ENCODE measurements at regions not wholly inside any gene's neighbourhood (a gene's known extent, or its start where the extent isn't known, plus 50 kb on each side); places are given as distances from the start of the nearest gene placed in this dataset.

DNA sequence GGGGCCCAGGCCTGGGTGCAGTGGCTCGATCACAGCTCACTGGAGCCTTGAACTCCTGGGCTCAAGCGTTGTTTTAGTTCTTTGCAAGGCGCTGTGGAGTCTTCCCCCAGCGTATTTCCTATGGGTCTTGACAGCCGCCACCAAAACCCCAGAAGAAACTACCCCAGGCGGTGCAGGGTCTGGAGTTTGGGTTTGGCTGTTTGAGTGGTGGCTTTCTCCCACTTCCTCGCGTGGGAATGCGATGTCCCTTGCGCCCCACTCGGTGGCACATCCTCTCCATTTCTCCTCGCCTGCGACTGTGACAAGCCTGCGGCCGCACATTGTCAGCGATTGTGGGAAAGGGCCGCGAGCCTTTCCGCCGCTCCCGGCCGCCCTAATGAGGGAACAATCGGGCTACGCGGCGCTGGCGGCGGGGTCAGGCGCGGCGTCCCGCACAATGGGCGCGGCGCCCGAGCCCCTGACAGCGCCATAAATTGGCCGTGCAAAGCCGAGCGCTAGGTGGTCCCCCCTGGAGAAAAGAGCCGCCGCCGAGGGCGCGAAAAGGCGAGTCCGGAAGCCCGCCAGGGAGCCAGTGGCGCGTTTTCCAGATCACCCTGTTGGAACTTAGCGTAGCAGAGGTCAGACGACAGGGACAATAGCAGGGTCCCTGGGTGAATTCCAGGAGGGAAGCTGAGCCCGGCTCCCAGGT, 194.9 kb upstream of the POU3F3 start (continued):
- no peak for TF ChIP-seq NRF1 (IDR thresholded peaks at IDR 0.05; ENCODE audit: low read depth, low read length)

DNA sequence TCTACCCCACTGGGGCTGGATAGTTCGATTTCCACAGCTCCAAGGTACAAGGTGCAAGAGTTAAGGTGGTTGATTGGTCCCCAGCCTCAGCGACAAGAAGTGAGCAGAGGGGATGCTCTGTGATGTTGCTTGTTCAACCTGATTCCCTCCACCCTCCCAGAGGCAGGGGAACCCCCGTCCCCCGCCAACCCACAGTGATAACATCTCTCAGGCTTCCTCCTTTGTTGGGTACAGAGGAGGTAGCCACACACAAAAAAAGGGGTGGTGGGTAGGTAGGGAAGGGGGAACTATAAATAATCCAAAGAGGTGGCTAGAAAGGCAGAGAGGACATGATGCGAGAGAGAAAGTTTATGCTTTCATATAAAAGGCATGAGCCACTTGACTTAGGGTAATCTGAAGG, 192.9 kb upstream of the POU3F3 start:
- H3K9me2 ChIP-seq, result no peaks in the 10 kb centered on the region
- H3F3A ChIP-seq (replicated peaks; ENCODE audit: insufficient read depth), result no peaks in the 10 kb centered on the region
- H3K9me3 ChIP-seq, result peaks cover 7% of the 10 kb centered on the region; the same call in 1 of the 2 replicates
- TF ChIP-seq YY1 (IDR thresholded peaks at IDR 0.05; ENCODE audit: low read depth), result no peak
- TF ChIP-seq NFIC (IDR thresholded peaks at IDR 0.05; ENCODE audit: borderline replicate concordance), result no peak
- TF ChIP-seq GABPA (IDR thresholded peaks at IDR 0.05; ENCODE audit: low read depth), result no peak
- no peak for TF ChIP-seq USF1 (IDR thresholded peaks at IDR 0.05; ENCODE audit: borderline replicate concordance, low read depth)
- TF ChIP-seq RAD21 (IDR thresholded peaks at IDR 0.05; ENCODE audit: low read length), result no peak
- TF ChIP-seq PBX3 (IDR thresholded peaks at IDR 0.05), result no peak
- TF ChIP-seq TAF1 (IDR thresholded peaks at IDR 0.05; ENCODE audit: borderline replicate concordance, low read depth, low read length), result no peak
- no peak for TF ChIP-seq POLR2AphosphoS5 (IDR thresholded peaks at IDR 0.05; ENCODE audit: low read depth, low read length)
- no peak for TF ChIP-seq FOXM1 (IDR thresholded peaks at IDR 0.05; ENCODE audit: low read depth)
- no peak for TF ChIP-seq NRF1 (IDR thresholded peaks at IDR 0.05; ENCODE audit: low read depth, low read length)
- no peak for TF ChIP-seq RCOR1 (IDR thresholded peaks at IDR 0.05; ENCODE audit: low read length)
- peaks cover 0 to 4% of the 10 kb centered on the region in 2 experiments; a peak in 2 of 4 replicates for H3K4me1 ChIP-seq (ENCODE audit: control insufficient read depth in 1 of 2, insufficient read depth in 2 of 2, low read depth in 1 of 2, low read length in 1 of 2)
- H3K27me3 ChIP-seq (ENCODE audit: insufficient read depth), result no peaks in the 10 kb centered on the region
- no peak overlapping the region for H3K4me2 ChIP-seq
- no peak overlapping the region for H3K9ac ChIP-seq
- ChIA-PET CTCF (interaction anchor here (1.3 kb wide), 1 partner anchor 189 kb away, joined by 4 read pairs; no protein-coding TSS in a partner anchor), POLR2A (no interaction called here)
- H4K20me1 ChIP-seq (ENCODE audit: insufficient read depth), result no peaks in the 10 kb centered on the region
- H3K36me3 ChIP-seq (replicated peaks in 1 of 2; ENCODE audit: control insufficient read depth in 1 of 2, insufficient read depth in 2 of 2, low read length in 1 of 2), result no peaks in the 10 kb centered on the region
- H3K4me3 ChIP-seq (ENCODE audit: low read depth in 2 of 2, low read length in 1 of 2), result no peak overlapping the region
- H3K27ac ChIP-seq (ENCODE audit: low read depth in 2 of 2, low read length in 1 of 2), result no peak overlapping the region
- DNase-seq, result no peak
- no peaks in the 10 kb centered on the region for H3K79me2 ChIP-seq (ENCODE audit: insufficient read depth)
- WGBS (ENCODE audit: low lambda C conversion rate), result 18% methylated on average over 5 of the region's 5 CpGs
- H2AFZ ChIP-seq (ENCODE audit: low read depth), result no peak overlapping the region

- WGBS (ENCODE audit: low lambda C conversion rate), result 65% methylated on average over 3 of the region's 3 CpGs
Observed at GRCh38 chr2:104664672-104665071, 189.2 kb upstream of the POU3F3 start.

More at GRCh38 chr2:104664672-104665071, 189.2 kb upstream of the POU3F3 start:
- H3K27ac ChIP-seq (ENCODE audit: low read depth in 2 of 2, low read length in 1 of 2), result no peak overlapping the region
- POLR2A ChIA-PET, result no interaction called here
- H4K20me1 ChIP-seq (ENCODE audit: insufficient read depth), result no peaks in the 10 kb centered on the region
- H3K4me2 ChIP-seq, result no peak overlapping the region
- H3K27me3 ChIP-seq (ENCODE audit: insufficient read depth), result no peaks in the 10 kb centered on the region
- peaks cover 7% of the 10 kb centered on the region; the same call in 1 of the 2 replicates for H3K9me3 ChIP-seq
- no peak for DNase-seq
- no peaks in the 10 kb centered on the region; the same call in 1 of the 2 replicates for H3K9me2 ChIP-seq
- H3F3A ChIP-seq (replicated peaks; ENCODE audit: insufficient read depth), result no peaks in the 10 kb centered on the region
- TF ChIP-seq GATA2 (CRISPR knock-in tag; IDR thresholded peaks at IDR 0.05), result no peak
- no peaks in the 10 kb centered on the region for H3K79me2 ChIP-seq (ENCODE audit: insufficient read depth)
- H3K9ac ChIP-seq, result no peak overlapping the region
- H3K4me1 ChIP-seq (ENCODE audit: control insufficient read depth in 1 of 2, insufficient read depth in 2 of 2, low read depth in 1 of 2, low read length in 1 of 2), result no peaks in the 10 kb centered on the region
- no peak overlapping the region for H3K4me3 ChIP-seq (ENCODE audit: low read depth in 2 of 2, low read length in 1 of 2)
- H2AFZ ChIP-seq (ENCODE audit: low read depth), result no peak overlapping the region
- CTCF ChIA-PET, result no interaction called here
- H3K36me3 ChIP-seq (replicated peaks in 1 of 2; ENCODE audit: control insufficient read depth in 1 of 2, insufficient read depth in 2 of 2, low read length in 1 of 2), result no peaks in the 10 kb centered on the region
